ENCODE measurements at regions not wholly inside any gene's neighbourhood (a gene's known extent, or its start where the extent isn't known, plus 50 kb on each side); places are given as distances from the start of the nearest gene placed in this dataset.
"Not testable (repeated sequence)": the region's sequence is repeated elsewhere in the genome, so short reads cannot be mapped to it uniquely, and the experiment has no call there.

GRCh38 chr1:206256935-206257334 lies 53.6 kb downstream of the SRGAP2 start:
- CTCF ChIA-PET; DNase-seq (ENCODE audit: low read depth, low spot score); H3K4me3 ChIP-seq (ENCODE audit: low read depth, low read length); POLR2A ChIA-PET: not testable (repeated sequence)

- H3K4me3 ChIP-seq (ENCODE audit: low read depth, low read length); POLR2A ChIA-PET; CTCF ChIA-PET; DNase-seq (ENCODE audit: low read depth, low spot score): not testable (repeated sequence)
These were observed 58.1 kb downstream of the SRGAP2 start for GRCh38 chr1:206261473-206261872.

- POLR2A ChIA-PET; H3K4me3 ChIP-seq (ENCODE audit: low read depth, low read length); CTCF ChIA-PET; DNase-seq (ENCODE audit: low read depth, low spot score): not testable (repeated sequence)
These were observed 59.1 kb downstream of the SRGAP2 start for GRCh38 chr1:206262424-206262823.

- POLR2A ChIA-PET; DNase-seq (ENCODE audit: low read depth, low spot score); H3K4me3 ChIP-seq (ENCODE audit: low read depth, low read length); CTCF ChIA-PET: not testable (repeated sequence)
These were observed 61.6 kb downstream of the SRGAP2 start for GRCh38 chr1:206264916-206265315.

- CTCF ChIA-PET; H3K4me3 ChIP-seq (ENCODE audit: low read depth, low read length); DNase-seq (ENCODE audit: low read depth, low spot score); POLR2A ChIA-PET: not testable (repeated sequence)
These were observed 67.8 kb downstream of the SRGAP2 start for GRCh38 chr1:206271153-206271552.

GRCh38 chr1:206273104-206273503 lies 69.8 kb downstream of the SRGAP2 start:
- DNase-seq (ENCODE audit: low read depth, low spot score); CTCF ChIA-PET; H3K4me3 ChIP-seq (ENCODE audit: low read depth, low read length); POLR2A ChIA-PET: not testable (repeated sequence)

GRCh38 chr1:206276143-206276542 lies 72.8 kb downstream of the SRGAP2 start:
- POLR2A ChIA-PET; DNase-seq (ENCODE audit: low read depth, low spot score); CTCF ChIA-PET; H3K4me3 ChIP-seq (ENCODE audit: low read depth, low read length): not testable (repeated sequence)

GRCh38 chr1:206278683-206279082 lies 75.3 kb downstream of the SRGAP2 start:
- DNase-seq (ENCODE audit: low read depth, low spot score): not testable (repeated sequence)

DNA sequence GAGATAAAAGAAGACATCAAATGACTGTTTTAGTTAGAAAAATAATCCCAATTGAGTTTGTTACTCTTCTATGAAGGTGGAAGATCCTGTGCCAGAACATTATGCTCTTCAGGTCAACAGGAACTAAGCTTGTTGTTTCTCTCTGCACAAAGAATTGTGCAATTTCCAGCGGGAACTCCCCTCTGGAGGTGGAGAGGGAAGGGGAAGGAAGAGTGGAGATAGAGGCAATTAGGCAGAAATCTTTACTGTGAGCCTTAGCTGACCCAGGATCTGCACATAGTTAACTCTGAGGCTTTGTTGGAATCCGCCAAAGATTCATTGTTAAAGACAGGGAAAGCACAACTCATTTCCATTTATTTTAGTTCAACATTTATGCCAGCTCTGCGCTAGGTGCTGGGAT lies 77.3 kb downstream of the SRGAP2 start:
- CTCF ChIA-PET; H3K4me3 ChIP-seq (ENCODE audit: low read depth, low read length); POLR2A ChIA-PET; DNase-seq (ENCODE audit: low read depth, low spot score): not testable (repeated sequence)

More at GRCh38 chr1:206278683-206279082, 75.3 kb downstream of the SRGAP2 start:
- POLR2A ChIA-PET; H3K4me3 ChIP-seq (ENCODE audit: low read depth, low read length); CTCF ChIA-PET: not testable (repeated sequence)

- H3K4me3 ChIP-seq (ENCODE audit: low read depth, low read length); DNase-seq (ENCODE audit: low read depth, low spot score); CTCF ChIA-PET; POLR2A ChIA-PET: not testable (repeated sequence)
These were observed 78.7 kb downstream of the SRGAP2 start for GRCh38 chr1:206281912-206282654.

DNA sequence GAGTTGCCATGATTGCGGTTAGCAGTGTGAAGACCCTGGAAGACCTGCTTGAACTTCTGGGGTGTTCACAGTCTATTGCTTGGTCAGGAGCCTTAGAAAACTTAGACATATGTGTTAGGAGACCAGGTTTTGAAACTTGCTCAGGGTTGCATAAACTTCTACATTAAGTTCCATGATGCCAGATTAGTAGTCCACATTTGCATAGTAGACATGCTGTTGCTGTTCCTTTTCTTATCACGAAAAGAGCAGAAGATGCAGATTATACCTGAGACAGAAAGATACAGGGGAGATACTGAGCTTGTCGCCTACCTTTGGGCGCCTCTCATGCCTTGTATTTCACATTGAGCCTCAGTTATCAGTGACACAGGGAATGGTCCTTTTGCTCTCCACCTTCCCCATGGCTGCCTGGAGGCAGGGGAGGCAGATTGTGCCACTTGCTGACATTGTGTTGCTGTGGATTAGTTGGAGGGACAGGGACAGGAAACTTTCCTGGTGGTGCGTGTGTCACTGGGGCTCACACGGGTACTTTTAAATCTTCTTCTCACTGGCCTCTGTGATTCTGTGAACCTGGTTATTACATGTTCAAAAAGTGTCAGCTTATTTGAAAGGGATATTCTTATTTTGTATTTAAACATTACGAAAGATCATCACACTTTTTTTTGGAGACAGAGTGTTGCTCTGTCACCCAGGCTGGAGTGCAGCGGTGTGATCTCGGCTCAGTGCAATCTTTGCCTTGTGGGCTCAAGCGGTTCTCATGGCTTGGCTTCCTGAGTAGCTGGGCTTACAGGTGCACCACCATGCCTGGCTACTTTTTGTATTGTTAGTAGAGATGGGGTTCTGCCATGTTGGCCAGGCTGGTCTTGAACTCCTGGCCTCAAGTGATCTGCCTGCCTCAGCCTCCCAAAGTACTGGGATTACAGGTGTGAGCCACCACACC lies 82.0 kb downstream of the SRGAP2 start:
- H3K4me3 ChIP-seq (ENCODE audit: low read depth, low read length); POLR2A ChIA-PET; CTCF ChIA-PET: not testable (repeated sequence)

GRCh38 chr1:206287759-206288158 lies 84.4 kb downstream of the SRGAP2 start:
- POLR2A ChIA-PET; H3K4me3 ChIP-seq (ENCODE audit: low read depth, low read length); DNase-seq (ENCODE audit: low read depth, low spot score); CTCF ChIA-PET: not testable (repeated sequence)

More for the DNA sequence above, 82.0 kb downstream of the SRGAP2 start:
- DNase-seq (ENCODE audit: low read depth, low spot score): not testable (repeated sequence)

- POLR2A ChIA-PET; DNase-seq (ENCODE audit: low read depth, low spot score); H3K4me3 ChIP-seq (ENCODE audit: low read depth, low read length); CTCF ChIA-PET: not testable (repeated sequence)
These were observed 85.1 kb downstream of the SRGAP2 start for GRCh38 chr1:206288453-206288852.

- CTCF ChIA-PET; DNase-seq (ENCODE audit: low read depth, low spot score); POLR2A ChIA-PET: not testable (repeated sequence)
These were observed 94.0 kb downstream of the SRGAP2 start for GRCh38 chr1:206297145-206298031.

DNA sequence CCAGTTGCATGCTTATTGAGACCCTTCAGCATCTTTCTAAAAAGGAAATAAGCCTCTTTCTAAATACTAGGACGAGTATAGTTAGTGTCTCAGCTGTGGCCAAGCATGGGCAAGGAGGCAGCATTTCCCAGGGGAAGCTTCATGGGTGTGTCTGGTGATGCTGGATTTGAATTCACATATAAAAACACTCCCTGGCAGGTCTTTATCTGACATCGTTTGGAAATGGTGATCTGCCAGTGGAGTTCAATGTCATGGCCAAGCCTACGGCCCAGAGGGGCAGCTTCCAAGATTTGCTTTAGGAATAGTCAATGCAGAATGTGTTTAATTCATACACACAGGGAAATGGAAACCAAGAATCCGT lies 94.7 kb downstream of the SRGAP2 start:
- CTCF ChIA-PET; H3K4me3 ChIP-seq (ENCODE audit: low read depth, low read length); POLR2A ChIA-PET; DNase-seq (ENCODE audit: low read depth, low spot score): not testable (repeated sequence)

More at GRCh38 chr1:206297145-206298031, 94.0 kb downstream of the SRGAP2 start:
- not testable (repeated sequence) for H3K4me3 ChIP-seq (ENCODE audit: low read depth, low read length)

- H3K4me3 ChIP-seq (ENCODE audit: low read depth, low read length); CTCF ChIA-PET; POLR2A ChIA-PET; DNase-seq (ENCODE audit: low read depth, low spot score): not testable (repeated sequence)
These were observed 95.9 kb downstream of the SRGAP2 start for GRCh38 chr1:206299181-206299791.
